GM12873 (cell line): ENCODE measurements at regions not wholly inside any gene's neighbourhood (a gene's known extent, or its start where the extent isn't known, plus 50 kb on each side); places are given as distances from the start of the nearest gene placed in this dataset.

ENCODE experiments used
- TF ChIP-seq, protein P1 (sequence below): IDR thresholded peaks from 2 replicates; pipeline ENCODE4 v1.5.1; 2012; ENCODE audit warnings: low read depth, mild to moderate bottlenecking, moderate library complexity, low read length, control low read depth; ENCODE audit not compliant: insufficient read depth; ENCODE audit errors: missing control alignments

- TF ChIP-seq, protein P1, sequence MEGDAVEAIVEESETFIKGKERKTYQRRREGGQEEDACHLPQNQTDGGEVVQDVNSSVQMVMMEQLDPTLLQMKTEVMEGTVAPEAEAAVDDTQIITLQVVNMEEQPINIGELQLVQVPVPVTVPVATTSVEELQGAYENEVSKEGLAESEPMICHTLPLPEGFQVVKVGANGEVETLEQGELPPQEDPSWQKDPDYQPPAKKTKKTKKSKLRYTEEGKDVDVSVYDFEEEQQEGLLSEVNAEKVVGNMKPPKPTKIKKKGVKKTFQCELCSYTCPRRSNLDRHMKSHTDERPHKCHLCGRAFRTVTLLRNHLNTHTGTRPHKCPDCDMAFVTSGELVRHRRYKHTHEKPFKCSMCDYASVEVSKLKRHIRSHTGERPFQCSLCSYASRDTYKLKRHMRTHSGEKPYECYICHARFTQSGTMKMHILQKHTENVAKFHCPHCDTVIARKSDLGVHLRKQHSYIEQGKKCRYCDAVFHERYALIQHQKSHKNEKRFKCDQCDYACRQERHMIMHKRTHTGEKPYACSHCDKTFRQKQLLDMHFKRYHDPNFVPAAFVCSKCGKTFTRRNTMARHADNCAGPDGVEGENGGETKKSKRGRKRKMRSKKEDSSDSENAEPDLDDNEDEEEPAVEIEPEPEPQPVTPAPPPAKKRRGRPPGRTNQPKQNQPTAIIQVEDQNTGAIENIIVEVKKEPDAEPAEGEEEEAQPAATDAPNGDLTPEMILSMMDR = no peak
Measured at GRCh38 chr10:5587151-5588079, 62.7 kb downstream of the CALML3 start.

GRCh38 chr10:5588080-5588453, 63.3 kb downstream of the CALML3 start:
- TF ChIP-seq, protein P1 = no peak

GRCh38 chr10:5588603-5589002, 63.8 kb downstream of the CALML3 start:
- TF ChIP-seq, protein P1 = no peak
